ENCODE measurements at regions not wholly inside any gene's neighbourhood (a gene's known extent, or its start where the extent isn't known, plus 50 kb on each side); places are given as distances from the start of the nearest gene placed in this dataset.

DNA sequence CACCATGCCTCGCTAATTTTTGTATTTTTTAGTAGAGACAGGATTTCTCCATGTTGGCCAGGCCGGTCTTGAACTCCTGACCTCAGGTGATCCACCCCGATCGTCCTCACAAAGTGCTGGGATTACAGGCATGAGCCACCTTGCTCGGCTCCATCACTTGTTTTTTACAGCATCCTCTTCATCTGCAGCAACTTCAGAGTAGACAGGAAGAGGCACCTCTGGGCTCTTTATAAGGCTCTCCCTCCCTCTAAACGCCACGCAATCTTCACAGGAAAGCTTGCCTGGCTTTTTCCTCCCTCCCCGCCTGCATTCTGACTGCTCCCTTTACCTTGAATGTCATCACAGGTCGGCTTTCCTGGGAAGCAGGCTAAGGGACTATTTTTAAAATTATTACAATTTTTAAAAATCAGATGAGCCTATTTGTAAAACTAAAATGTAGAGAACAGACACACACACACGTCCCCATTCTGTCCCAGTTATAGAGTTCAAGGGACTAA lies 111.5 kb upstream of the LDB2 start:
- Histone ChIP-seq H3K27me3 (ENCODE audit: insufficient read depth) (no peaks in the 10 kb centered on the region), H3K36me3 (ENCODE audit: insufficient read depth) (no peaks in the 10 kb centered on the region; the same call in 1 of the 2 replicates), H3F3A (replicated peaks; ENCODE audit: low read depth) (peaks cover 10% of the 10 kb centered on the region), H3K4me1 (ENCODE audit: insufficient read depth) (peaks cover 31% of the 10 kb centered on the region), H2AFZ (no peak overlapping the region), H3K79me2 (replicated peaks; ENCODE audit: insufficient read depth) (no peaks in the 10 kb centered on the region), H3K4me3 (no peak overlapping the region), H3K4me2 (no peak overlapping the region), H3K27ac (ENCODE audit: low read depth) (no peak overlapping the region), H3K9me2 (ENCODE audit: insufficient read depth) (peaks cover 10% of the 10 kb centered on the region; the same call in 1 of the 2 replicates), H4K20me1 (replicated peaks; ENCODE audit: insufficient read depth) (no peaks in the 10 kb centered on the region)
- peaks cover 9% of the 10 kb centered on the region; the same call in 2 of the 3 replicates for H3K36me3 Mint-ChIP-seq (ENCODE audit: low read depth)
- no peak for ATAC-seq
- H3K9me3 Mint-ChIP-seq: peaks cover 7% of the 10 kb centered on the region
- peaks cover 11% of the 10 kb centered on the region for H3K4me1 Mint-ChIP-seq
- TF ChIP-seq, protein P1, sequence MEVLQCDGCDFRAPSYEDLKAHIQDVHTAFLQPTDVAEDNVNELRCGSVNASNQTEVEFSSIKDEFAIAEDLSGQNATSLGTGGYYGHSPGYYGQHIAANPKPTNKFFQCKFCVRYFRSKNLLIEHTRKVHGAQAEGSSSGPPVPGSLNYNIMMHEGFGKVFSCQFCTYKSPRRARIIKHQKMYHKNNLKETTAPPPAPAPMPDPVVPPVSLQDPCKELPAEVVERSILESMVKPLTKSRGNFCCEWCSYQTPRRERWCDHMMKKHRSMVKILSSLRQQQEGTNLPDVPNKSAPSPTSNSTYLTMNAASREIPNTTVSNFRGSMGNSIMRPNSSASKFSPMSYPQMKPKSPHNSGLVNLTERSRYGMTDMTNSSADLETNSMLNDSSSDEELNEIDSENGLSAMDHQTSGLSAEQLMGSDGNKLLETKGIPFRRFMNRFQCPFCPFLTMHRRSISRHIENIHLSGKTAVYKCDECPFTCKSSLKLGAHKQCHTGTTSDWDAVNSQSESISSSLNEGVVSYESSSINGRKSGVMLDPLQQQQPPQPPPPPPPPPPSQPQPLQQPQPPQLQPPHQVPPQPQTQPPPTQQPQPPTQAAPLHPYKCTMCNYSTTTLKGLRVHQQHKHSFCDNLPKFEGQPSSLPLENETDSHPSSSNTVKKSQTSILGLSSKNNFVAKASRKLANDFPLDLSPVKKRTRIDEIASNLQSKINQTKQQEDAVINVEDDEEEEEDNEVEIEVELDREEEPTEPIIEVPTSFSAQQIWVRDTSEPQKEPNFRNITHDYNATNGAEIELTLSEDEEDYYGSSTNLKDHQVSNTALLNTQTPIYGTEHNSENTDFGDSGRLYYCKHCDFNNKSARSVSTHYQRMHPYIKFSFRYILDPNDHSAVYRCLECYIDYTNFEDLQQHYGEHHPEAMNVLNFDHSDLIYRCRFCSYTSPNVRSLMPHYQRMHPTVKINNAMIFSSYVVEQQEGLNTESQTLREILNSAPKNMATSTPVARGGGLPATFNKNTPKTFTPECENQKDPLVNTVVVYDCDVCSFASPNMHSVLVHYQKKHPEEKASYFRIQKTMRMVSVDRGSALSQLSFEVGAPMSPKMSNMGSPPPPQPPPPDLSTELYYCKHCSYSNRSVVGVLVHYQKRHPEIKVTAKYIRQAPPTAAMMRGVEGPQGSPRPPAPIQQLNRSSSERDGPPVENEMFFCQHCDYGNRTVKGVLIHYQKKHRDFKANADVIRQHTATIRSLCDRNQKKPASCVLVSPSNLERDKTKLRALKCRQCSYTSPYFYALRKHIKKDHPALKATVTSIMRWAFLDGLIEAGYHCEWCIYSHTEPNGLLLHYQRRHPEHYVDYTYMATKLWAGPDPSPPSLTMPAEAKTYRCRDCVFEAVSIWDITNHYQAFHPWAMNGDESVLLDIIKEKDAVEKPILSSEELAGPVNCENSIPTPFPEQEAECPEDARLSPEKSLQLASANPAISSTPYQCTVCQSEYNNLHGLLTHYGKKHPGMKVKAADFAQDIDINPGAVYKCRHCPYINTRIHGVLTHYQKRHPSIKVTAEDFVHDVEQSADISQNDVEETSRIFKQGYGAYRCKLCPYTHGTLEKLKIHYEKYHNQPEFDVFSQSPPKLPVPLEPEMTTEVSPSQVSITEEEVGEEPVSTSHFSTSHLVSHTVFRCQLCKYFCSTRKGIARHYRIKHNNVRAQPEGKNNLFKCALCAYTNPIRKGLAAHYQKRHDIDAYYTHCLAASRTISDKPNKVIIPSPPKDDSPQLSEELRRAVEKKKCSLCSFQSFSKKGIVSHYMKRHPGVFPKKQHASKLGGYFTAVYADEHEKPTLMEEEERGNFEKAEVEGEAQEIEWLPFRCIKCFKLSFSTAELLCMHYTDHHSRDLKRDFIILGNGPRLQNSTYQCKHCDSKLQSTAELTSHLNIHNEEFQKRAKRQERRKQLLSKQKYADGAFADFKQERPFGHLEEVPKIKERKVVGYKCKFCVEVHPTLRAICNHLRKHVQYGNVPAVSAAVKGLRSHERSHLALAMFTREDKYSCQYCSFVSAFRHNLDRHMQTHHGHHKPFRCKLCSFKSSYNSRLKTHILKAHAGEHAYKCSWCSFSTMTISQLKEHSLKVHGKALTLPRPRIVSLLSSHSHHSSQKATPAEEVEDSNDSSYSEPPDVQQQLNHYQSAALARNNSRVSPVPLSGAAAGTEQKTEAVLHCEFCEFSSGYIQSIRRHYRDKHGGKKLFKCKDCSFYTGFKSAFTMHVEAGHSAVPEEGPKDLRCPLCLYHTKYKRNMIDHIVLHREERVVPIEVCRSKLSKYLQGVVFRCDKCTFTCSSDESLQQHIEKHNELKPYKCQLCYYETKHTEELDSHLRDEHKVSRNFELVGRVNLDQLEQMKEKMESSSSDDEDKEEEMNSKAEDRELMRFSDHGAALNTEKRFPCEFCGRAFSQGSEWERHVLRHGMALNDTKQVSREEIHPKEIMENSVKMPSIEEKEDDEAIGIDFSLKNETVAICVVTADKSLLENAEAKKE (CRISPR knock-in tag; IDR thresholded peaks at IDR 0.05): no peak
- TF ChIP-seq, protein P2, sequence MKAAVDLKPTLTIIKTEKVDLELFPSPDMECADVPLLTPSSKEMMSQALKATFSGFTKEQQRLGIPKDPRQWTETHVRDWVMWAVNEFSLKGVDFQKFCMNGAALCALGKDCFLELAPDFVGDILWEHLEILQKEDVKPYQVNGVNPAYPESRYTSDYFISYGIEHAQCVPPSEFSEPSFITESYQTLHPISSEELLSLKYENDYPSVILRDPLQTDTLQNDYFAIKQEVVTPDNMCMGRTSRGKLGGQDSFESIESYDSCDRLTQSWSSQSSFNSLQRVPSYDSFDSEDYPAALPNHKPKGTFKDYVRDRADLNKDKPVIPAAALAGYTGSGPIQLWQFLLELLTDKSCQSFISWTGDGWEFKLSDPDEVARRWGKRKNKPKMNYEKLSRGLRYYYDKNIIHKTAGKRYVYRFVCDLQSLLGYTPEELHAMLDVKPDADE (IDR thresholded peaks at IDR 0.05): no peak
- TF ChIP-seq POLR2AphosphoS5 (IDR thresholded peaks at IDR 0.05; ENCODE audit: low read depth): no peak
- TF ChIP-seq, protein P3, sequence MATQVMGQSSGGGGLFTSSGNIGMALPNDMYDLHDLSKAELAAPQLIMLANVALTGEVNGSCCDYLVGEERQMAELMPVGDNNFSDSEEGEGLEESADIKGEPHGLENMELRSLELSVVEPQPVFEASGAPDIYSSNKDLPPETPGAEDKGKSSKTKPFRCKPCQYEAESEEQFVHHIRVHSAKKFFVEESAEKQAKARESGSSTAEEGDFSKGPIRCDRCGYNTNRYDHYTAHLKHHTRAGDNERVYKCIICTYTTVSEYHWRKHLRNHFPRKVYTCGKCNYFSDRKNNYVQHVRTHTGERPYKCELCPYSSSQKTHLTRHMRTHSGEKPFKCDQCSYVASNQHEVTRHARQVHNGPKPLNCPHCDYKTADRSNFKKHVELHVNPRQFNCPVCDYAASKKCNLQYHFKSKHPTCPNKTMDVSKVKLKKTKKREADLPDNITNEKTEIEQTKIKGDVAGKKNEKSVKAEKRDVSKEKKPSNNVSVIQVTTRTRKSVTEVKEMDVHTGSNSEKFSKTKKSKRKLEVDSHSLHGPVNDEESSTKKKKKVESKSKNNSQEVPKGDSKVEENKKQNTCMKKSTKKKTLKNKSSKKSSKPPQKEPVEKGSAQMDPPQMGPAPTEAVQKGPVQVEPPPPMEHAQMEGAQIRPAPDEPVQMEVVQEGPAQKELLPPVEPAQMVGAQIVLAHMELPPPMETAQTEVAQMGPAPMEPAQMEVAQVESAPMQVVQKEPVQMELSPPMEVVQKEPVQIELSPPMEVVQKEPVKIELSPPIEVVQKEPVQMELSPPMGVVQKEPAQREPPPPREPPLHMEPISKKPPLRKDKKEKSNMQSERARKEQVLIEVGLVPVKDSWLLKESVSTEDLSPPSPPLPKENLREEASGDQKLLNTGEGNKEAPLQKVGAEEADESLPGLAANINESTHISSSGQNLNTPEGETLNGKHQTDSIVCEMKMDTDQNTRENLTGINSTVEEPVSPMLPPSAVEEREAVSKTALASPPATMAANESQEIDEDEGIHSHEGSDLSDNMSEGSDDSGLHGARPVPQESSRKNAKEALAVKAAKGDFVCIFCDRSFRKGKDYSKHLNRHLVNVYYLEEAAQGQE (IDR thresholded peaks at IDR 0.05; ENCODE audit: unreplicated experiment): no peak
- no peak for TF ChIP-seq ZNF331 (CRISPR knock-in tag; IDR thresholded peaks at IDR 0.05; ENCODE audit: low read depth)
- TF ChIP-seq, protein P4, sequence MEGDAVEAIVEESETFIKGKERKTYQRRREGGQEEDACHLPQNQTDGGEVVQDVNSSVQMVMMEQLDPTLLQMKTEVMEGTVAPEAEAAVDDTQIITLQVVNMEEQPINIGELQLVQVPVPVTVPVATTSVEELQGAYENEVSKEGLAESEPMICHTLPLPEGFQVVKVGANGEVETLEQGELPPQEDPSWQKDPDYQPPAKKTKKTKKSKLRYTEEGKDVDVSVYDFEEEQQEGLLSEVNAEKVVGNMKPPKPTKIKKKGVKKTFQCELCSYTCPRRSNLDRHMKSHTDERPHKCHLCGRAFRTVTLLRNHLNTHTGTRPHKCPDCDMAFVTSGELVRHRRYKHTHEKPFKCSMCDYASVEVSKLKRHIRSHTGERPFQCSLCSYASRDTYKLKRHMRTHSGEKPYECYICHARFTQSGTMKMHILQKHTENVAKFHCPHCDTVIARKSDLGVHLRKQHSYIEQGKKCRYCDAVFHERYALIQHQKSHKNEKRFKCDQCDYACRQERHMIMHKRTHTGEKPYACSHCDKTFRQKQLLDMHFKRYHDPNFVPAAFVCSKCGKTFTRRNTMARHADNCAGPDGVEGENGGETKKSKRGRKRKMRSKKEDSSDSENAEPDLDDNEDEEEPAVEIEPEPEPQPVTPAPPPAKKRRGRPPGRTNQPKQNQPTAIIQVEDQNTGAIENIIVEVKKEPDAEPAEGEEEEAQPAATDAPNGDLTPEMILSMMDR (conservative IDR thresholded peaks at IDR 0.05; ENCODE audit: low read depth in 2 of 2): no peak
- no peak for TF ChIP-seq EZH2phosphoT487 (IDR thresholded peaks at IDR 0.05; ENCODE audit: unreplicated experiment)
- TF ChIP-seq STAT1 (IDR thresholded peaks at IDR 0.05; ENCODE audit: unreplicated experiment): no peak
- no peak for TF ChIP-seq EZH2 (IDR thresholded peaks at IDR 0.05; ENCODE audit: low read depth, unreplicated experiment)
- no peak for TF ChIP-seq CREB1 (CRISPR knock-in tag; IDR thresholded peaks at IDR 0.05; ENCODE audit: low read depth)
- TF ChIP-seq NANOG (IDR thresholded peaks at IDR 0.05; ENCODE audit: borderline replicate concordance): no peak
- no peak for TF ChIP-seq JUNB (IDR thresholded peaks at IDR 0.05; ENCODE audit: unreplicated experiment)
- no peak for TF ChIP-seq ZNF114 (CRISPR knock-in tag; IDR thresholded peaks at IDR 0.05)
- H3K27me3 Mint-ChIP-seq (ENCODE audit: insufficient read depth, low read depth, poor library complexity): peaks cover 5% of the 10 kb centered on the region
- no peak for DNase-seq (ENCODE audit: low spot score)
- no peak overlapping the region for H3K4me3 Mint-ChIP-seq
- no peak overlapping the region for H3K27ac Mint-ChIP-seq

Data from GM23338 (cell line).